Left lung (tissue), 4 donors: ENCODE measurements at regions not wholly inside any gene's neighbourhood (a gene's known extent, or its start where the extent isn't known, plus 50 kb on each side); places are given as distances from the start of the nearest gene placed in this dataset.
A peak's percentile ranks its signal among the peaks of the same experiment; 100 is the strongest.

ENCODE experiments used
- ATAC-seq: fragments of 200-7000 bp; cut with Tn5 transposase; one replicate; pipeline ENCODE4 v1.9.1; 2020; ENCODE audit warnings: moderate library complexity
- DNase-seq, 4 donors: peaks; one replicate each; pipeline ENCODE4 v3.0.0-alpha.2; 2013 to 2020
- H3K27ac ChIP-seq, 2 donors: fragments of 200-600 bp; sonication (generic) in 1 of 2; one replicate each; pipeline versions ENCODE4 v1.5.0 to v1.8.0; 2020 to 2021
- H3K27me3 ChIP-seq, 2 donors: fragments of 200-600 bp; sonication (generic) in 1 of 2; one replicate each; pipeline versions ENCODE4 v1.5.0 to v1.8.0; 2020 to 2021
- H3K36me3 ChIP-seq, 2 donors: fragments of 200-600 bp; sonication (generic) in 1 of 2; one replicate each; pipeline versions ENCODE4 v1.5.0 to v1.8.0; 2020 to 2021
- H3K4me1 ChIP-seq, 2 donors: fragments of 200-600 bp; one replicate each; pipeline ENCODE4 v1.8.0; 2021
- H3K4me3 ChIP-seq, 2 donors: fragments of 200-600 bp; sonication (generic) in 1 of 2; one replicate each; pipeline versions ENCODE4 v1.5.0 to v1.8.0; 2020 to 2021; ENCODE audit warnings: mild to moderate bottlenecking in 1 of 2
- H3K9me3 ChIP-seq, 2 donors: fragments of 200-600 bp; sonication (generic) in 1 of 2; one replicate each; pipeline versions ENCODE4 v1.5.0 to v1.8.0; 2020 to 2021
- CTCF ChIP-seq, 2 donors: fragments of 200-600 bp; sonication (generic) in 1 of 2; IDR thresholded peaks; one replicate each; pipeline versions ENCODE4 v1.5.0 to v1.8.0; 2021; ENCODE audit warnings: antibody characterized with exemption in 2 of 2
- intact Hi-C, 2 donors: fragments of 100-400 bp; cut with DNase I; formaldehyde crosslinking; loops; one replicate each; pipeline versions ENCODE4 v1.11.2 to v1.14.2; 2022
- donor health status: DM: no; HTN: yes; CAD: no.
- donor health status: DM: no; HTN: no; CAD: no.

- DNase-seq (no peak), ATAC-seq (no peak)
- no peak overlapping the region for H3K27ac ChIP-seq
Measured at GRCh38 chr2:150688016-150688415, 200.5 kb upstream of the RND3 start.

GRCh38 chr2:150686391-150686790 lies 198.9 kb upstream of the RND3 start:
- no peaks in the 10 kb centered on the region for H3K9me3 ChIP-seq
- no peak for TF ChIP-seq CTCF (IDR thresholded peaks at IDR 0.05)
- H3K27ac ChIP-seq, result no peak overlapping the region
- no peak for DNase-seq
- intact Hi-C loops, result no loop called here
- H3K4me1 ChIP-seq, result no peaks in the 10 kb centered on the region
- H3K36me3 ChIP-seq, result no peaks in the 10 kb centered on the region
- ATAC-seq, result no peak
- no peak overlapping the region for H3K4me3 ChIP-seq
- H3K27me3 ChIP-seq, result no peaks in the 10 kb centered on the region

More at GRCh38 chr2:150688016-150688415, 200.5 kb upstream of the RND3 start:
- no peaks in the 10 kb centered on the region for H3K36me3 ChIP-seq
- H3K4me1 ChIP-seq, result no peaks in the 10 kb centered on the region
- TF ChIP-seq CTCF (IDR thresholded peaks at IDR 0.05), result no peak
- intact Hi-C loops, result no loop called here
- H3K27me3 ChIP-seq, result no peaks in the 10 kb centered on the region
- H3K4me3 ChIP-seq, result no peak overlapping the region
- no peaks in the 10 kb centered on the region for H3K9me3 ChIP-seq

DNA sequence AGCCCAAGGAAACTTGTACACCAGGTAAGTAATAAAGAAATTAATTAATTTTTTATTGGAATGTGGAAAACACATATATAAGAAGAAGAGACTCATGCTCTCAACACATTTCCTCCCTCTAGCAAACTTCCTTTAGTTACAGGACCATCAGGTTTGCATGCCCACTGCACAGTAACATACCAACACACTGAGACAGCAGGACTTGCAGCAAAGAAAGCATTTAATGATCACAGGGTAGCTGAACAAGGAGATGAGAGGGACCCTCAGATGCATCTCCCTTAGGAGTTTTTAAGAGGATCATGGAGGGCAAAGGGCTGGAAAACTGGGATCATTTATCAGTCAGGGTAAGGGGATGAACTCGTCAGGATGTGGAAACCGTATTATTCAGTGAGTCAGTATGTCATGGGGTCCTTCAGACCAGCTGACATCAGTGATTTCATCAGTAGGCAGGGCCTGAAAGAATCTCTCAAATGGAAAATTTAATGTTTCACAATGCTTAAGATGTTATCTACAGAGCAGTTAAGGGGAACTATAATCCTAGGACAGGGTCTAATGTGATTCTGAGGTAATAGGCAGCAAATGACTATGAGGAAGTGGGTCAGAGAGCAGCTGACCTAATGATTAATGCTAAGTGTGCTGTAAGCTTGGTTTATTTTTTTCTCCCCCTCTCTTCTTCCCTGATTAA lies 193.8 kb upstream of the RND3 start:
- no peaks in the 10 kb centered on the region for H3K4me1 ChIP-seq
- ATAC-seq (peak; percentile 47), DNase-seq (no peak)
- TF ChIP-seq CTCF (IDR thresholded peaks at IDR 0.05), result no peak
- H3K36me3 ChIP-seq, result no peaks in the 10 kb centered on the region
- peaks cover 0 to 4% of the 10 kb centered on the region in 2 donors for H3K9me3 ChIP-seq
- intact Hi-C loops, result no loop called here
- H3K4me3 ChIP-seq, result no peak overlapping the region
- no peaks in the 10 kb centered on the region for H3K27me3 ChIP-seq
- no peak overlapping the region for H3K27ac ChIP-seq

GRCh38 chr2:150679456-150680120 lies 192.1 kb upstream of the RND3 start:
- Histone ChIP-seq H3K27me3 (no peaks in the 10 kb centered on the region), H3K9me3 (peaks cover 0 to 4% of the 10 kb centered on the region in 2 donors), H3K36me3 (no peaks in the 10 kb centered on the region), H3K4me1 (no peaks in the 10 kb centered on the region), H3K4me3 (no peak overlapping the region), H3K27ac (no peak overlapping the region)
- ATAC-seq (no peak), DNase-seq (no peak)
- intact Hi-C loops, result no loop called here
- no peak for TF ChIP-seq CTCF (IDR thresholded peaks at IDR 0.05)

DNA sequence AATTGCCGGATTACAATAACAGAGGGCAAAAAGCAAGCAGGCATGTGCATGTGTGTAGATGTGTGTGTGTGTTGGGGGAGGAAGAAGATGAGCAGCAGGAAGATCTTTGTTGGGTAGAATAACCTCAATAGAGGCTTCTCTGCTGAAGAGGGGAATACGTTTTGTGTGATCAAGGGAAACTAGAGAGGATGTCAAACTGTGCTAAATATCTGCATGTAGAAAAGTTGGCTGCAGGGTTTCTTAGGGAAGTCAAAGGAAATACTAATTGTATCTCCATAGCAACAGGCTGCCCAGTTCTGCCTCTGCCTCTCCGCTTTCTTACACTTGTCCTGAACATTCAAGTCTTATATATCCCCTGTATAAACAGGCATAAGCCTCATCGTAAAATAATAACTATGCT lies 190.1 kb upstream of the RND3 start:
- intact Hi-C loops, result no loop called here
- no peak overlapping the region for H3K4me3 ChIP-seq
- H3K9me3 ChIP-seq, result peaks cover 0 to 4% of the 10 kb centered on the region in 2 donors
- DNase-seq, result no peak
- H3K27me3 ChIP-seq, result no peaks in the 10 kb centered on the region
- no peak overlapping the region for H3K27ac ChIP-seq
- no peaks in the 10 kb centered on the region for H3K4me1 ChIP-seq
- TF ChIP-seq CTCF (IDR thresholded peaks at IDR 0.05), result no peak
- H3K36me3 ChIP-seq, result no peaks in the 10 kb centered on the region
- no peak for ATAC-seq
